Activated naive CD4-positive, alpha-beta T cell treated with anti-CD3 and anti-CD28 coated beads, Interleukin-2, amount 50 U/mL, for 72 hours (primary cell): ENCODE measurements at regions not wholly inside any gene's neighbourhood (a gene's known extent, or its start where the extent isn't known, plus 50 kb on each side); places are given as distances from the start of the nearest gene placed in this dataset.
A peak's percentile ranks its signal among the peaks of the same experiment; 100 is the strongest.

Experiments used
- ATAC-seq, 2 donors: fragments of 150-1000 bp; cut with Tn5 transposase; 2 replicates each; pipeline ENCODE4 v1.10.0; 2021; ENCODE audit warnings: mild to moderate bottlenecking in 2 of 2, moderate library complexity in 2 of 2
- DNase-seq, 2 donors: peaks; one replicate each; pipeline ENCODE4 v3.0.0; 2021 to 2022; ENCODE audit warnings: low spot score in 2 of 2
- H3K27ac Mint-ChIP-seq, 2 donors: one replicate each; pipeline ENCODE4 v1.8.0; 2022; ENCODE audit warnings: mild to moderate bottlenecking in 2 of 2, mixed read lengths in 2 of 2
- H3K36me3 Mint-ChIP-seq, 2 donors: one replicate each; pipeline ENCODE4 v1.8.0; 2022; ENCODE audit warnings: mixed read lengths in 2 of 2
- H3K9me3 Mint-ChIP-seq, 2 donors: one replicate each; pipeline ENCODE4 v1.8.0; 2022; ENCODE audit warnings: mixed read lengths in 2 of 2

GRCh38 chr10:131420867-131421266 is 109.3 kb upstream of the TCERG1L start:
- Mint-ChIP-seq H3K9me3 (peaks cover 0 to 5% of the 10 kb centered on the region in 2 donors), H3K27ac (no peak overlapping the region), H3K36me3 (no peaks in the 10 kb centered on the region)
- ATAC-seq (no peak), DNase-seq (no peak)

- DNase-seq (no peak), ATAC-seq (no peak)
- Mint-ChIP-seq H3K36me3 (no peaks in the 10 kb centered on the region), H3K27ac (no peak overlapping the region), H3K9me3 (peaks cover 0 to 5% of the 10 kb centered on the region in 2 donors)
Measured at GRCh38 chr10:131421381-131421780, 109.9 kb upstream of the TCERG1L start.

GRCh38 chr10:131422731-131423130 is 111.2 kb upstream of the TCERG1L start:
- H3K27ac Mint-ChIP-seq, result no peak overlapping the region
- ATAC-seq, result no peak
- H3K36me3 Mint-ChIP-seq, result no peaks in the 10 kb centered on the region
- H3K9me3 Mint-ChIP-seq, result peaks cover 0 to 5% of the 10 kb centered on the region in 2 donors
- DNase-seq, result no peak

- Mint-ChIP-seq H3K27ac (no peak overlapping the region), H3K36me3 (no peaks in the 10 kb centered on the region), H3K9me3 (peaks cover 0 to 5% of the 10 kb centered on the region in 2 donors)
- no peak for DNase-seq
- no peak for ATAC-seq
Measured at GRCh38 chr10:131424053-131424452, 112.5 kb upstream of the TCERG1L start.

GRCh38 chr10:131424836-131425491 is 113.4 kb upstream of the TCERG1L start:
- Mint-ChIP-seq H3K27ac (no peak overlapping the region), H3K36me3 (no peaks in the 10 kb centered on the region), H3K9me3 (no peaks in the 10 kb centered on the region)
- no peak for DNase-seq
- no peak for ATAC-seq

- ATAC-seq (no peak), DNase-seq (no peak)
- Mint-ChIP-seq H3K36me3 (no peaks in the 10 kb centered on the region), H3K9me3 (no peaks in the 10 kb centered on the region), H3K27ac (no peak overlapping the region)
Measured at GRCh38 chr10:131425752-131426533, 114.4 kb upstream of the TCERG1L start.

GRCh38 chr10:131426534-131426898 is 115.0 kb upstream of the TCERG1L start:
- ATAC-seq (no peak), DNase-seq (no peak)
- no peaks in the 10 kb centered on the region for H3K36me3 Mint-ChIP-seq
- no peak overlapping the region for H3K27ac Mint-ChIP-seq
- no peaks in the 10 kb centered on the region for H3K9me3 Mint-ChIP-seq

GRCh38 chr10:131427281-131427680 is 115.8 kb upstream of the TCERG1L start:
- ATAC-seq (no peak), DNase-seq (no peak)
- no peaks in the 10 kb centered on the region for H3K36me3 Mint-ChIP-seq
- no peaks in the 10 kb centered on the region for H3K9me3 Mint-ChIP-seq
- H3K27ac Mint-ChIP-seq, result no peak overlapping the region

GRCh38 chr10:131427901-131428300 is 116.4 kb upstream of the TCERG1L start:
- ATAC-seq, result no peak
- Mint-ChIP-seq H3K9me3 (no peaks in the 10 kb centered on the region), H3K36me3 (no peaks in the 10 kb centered on the region), H3K27ac (no peak overlapping the region)
- DNase-seq, result no peak

- Mint-ChIP-seq H3K36me3 (no peaks in the 10 kb centered on the region), H3K27ac (no peak overlapping the region), H3K9me3 (no peaks in the 10 kb centered on the region)
- ATAC-seq, result no peak
- DNase-seq, result no peak
Measured at GRCh38 chr10:131429141-131429540, 117.6 kb upstream of the TCERG1L start.

- Mint-ChIP-seq H3K9me3 (no peaks in the 10 kb centered on the region), H3K36me3 (no peaks in the 10 kb centered on the region), H3K27ac (no peak overlapping the region)
- ATAC-seq, result no peak
- no peak for DNase-seq
Measured at GRCh38 chr10:131429942-131430341, 118.4 kb upstream of the TCERG1L start.

GRCh38 chr10:131430716-131431412 is 119.3 kb upstream of the TCERG1L start:
- no peak overlapping the region for H3K27ac Mint-ChIP-seq
- no peaks in the 10 kb centered on the region for H3K36me3 Mint-ChIP-seq
- ATAC-seq, result no peak
- DNase-seq, result no peak
- no peaks in the 10 kb centered on the region for H3K9me3 Mint-ChIP-seq

GRCh38 chr10:131431533-131431932 is 120.0 kb upstream of the TCERG1L start:
- Mint-ChIP-seq H3K9me3 (no peaks in the 10 kb centered on the region), H3K27ac (no peak overlapping the region), H3K36me3 (no peaks in the 10 kb centered on the region)
- ATAC-seq, result no peak
- no peak for DNase-seq

GRCh38 chr10:131431978-131432690 is 120.6 kb upstream of the TCERG1L start:
- Mint-ChIP-seq H3K9me3 (no peaks in the 10 kb centered on the region), H3K27ac (no peak overlapping the region), H3K36me3 (no peaks in the 10 kb centered on the region)
- DNase-seq, result no peak
- ATAC-seq, result no peak

GRCh38 chr10:131433568-131433967 is 122.0 kb upstream of the TCERG1L start:
- no peak for ATAC-seq
- H3K9me3 Mint-ChIP-seq, result no peaks in the 10 kb centered on the region

GRCh38 chr10:131435232-131435631 is 123.7 kb upstream of the TCERG1L start:
- H3K9me3 Mint-ChIP-seq, result no peaks in the 10 kb centered on the region
- no peak overlapping the region for H3K27ac Mint-ChIP-seq
- ATAC-seq, result no peak
- DNase-seq, result peak in 1 of 2 donors; percentile 11
- H3K36me3 Mint-ChIP-seq, result no peaks in the 10 kb centered on the region

More at GRCh38 chr10:131433568-131433967, 122.0 kb upstream of the TCERG1L start:
- Mint-ChIP-seq H3K27ac (no peak overlapping the region), H3K36me3 (no peaks in the 10 kb centered on the region)
- DNase-seq, result no peak
